ENCODE measurements at regions not wholly inside any gene's neighbourhood (a gene's known extent, or its start where the extent isn't known, plus 50 kb on each side); places are given as distances from the start of the nearest gene placed in this dataset.

GRCh38 chr10:29023678-29024077 lies 265.2 kb upstream of the LYZL1 start:
- TF ChIP-seq POLR2A (conservative IDR thresholded peaks at IDR 0.05) (no peak), ZBTB43 (CRISPR knock-in tag; IDR thresholded peaks at IDR 0.05) (no peak), HOMEZ (CRISPR knock-in tag; IDR thresholded peaks at IDR 0.05) (no peak), MAZ (CRISPR knock-in tag; conservative IDR thresholded peaks at IDR 0.05 in 1 of 2, IDR thresholded peaks at IDR 0.05 in 1 of 2) (no peak), CHD4 (IDR thresholded peaks at IDR 0.05; ENCODE audit: insufficient read depth, insufficient replicate concordance, low read depth, low read length, poor library complexity, severe bottlenecking) (no peak), ZNF780A (CRISPR knock-in tag; IDR thresholded peaks at IDR 0.05) (no peak), ZBTB1 (CRISPR knock-in tag; IDR thresholded peaks at IDR 0.05; ENCODE audit: borderline replicate concordance, low read depth) (no peak), NFIC (IDR thresholded peaks at IDR 0.05) (no peak), EZH2 (IDR thresholded peaks at IDR 0.05; ENCODE audit: borderline replicate concordance, low read depth, low read length) (no peak)
- TF ChIP-seq, protein P1, sequence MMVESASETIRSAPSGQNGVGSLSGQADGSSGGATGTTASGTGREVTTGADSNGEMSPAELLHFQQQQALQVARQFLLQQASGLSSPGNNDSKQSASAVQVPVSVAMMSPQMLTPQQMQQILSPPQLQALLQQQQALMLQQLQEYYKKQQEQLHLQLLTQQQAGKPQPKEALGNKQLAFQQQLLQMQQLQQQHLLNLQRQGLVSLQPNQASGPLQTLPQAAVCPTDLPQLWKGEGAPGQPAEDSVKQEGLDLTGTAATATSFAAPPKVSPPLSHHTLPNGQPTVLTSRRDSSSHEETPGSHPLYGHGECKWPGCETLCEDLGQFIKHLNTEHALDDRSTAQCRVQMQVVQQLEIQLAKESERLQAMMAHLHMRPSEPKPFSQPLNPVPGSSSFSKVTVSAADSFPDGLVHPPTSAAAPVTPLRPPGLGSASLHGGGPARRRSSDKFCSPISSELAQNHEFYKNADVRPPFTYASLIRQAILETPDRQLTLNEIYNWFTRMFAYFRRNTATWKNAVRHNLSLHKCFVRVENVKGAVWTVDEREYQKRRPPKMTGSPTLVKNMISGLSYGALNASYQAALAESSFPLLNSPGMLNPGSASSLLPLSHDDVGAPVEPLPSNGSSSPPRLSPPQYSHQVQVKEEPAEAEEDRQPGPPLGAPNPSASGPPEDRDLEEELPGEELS (CRISPR knock-in tag; IDR thresholded peaks at IDR 0.05; ENCODE audit: borderline replicate concordance) = no peak
- TF ChIP-seq, protein P2, sequence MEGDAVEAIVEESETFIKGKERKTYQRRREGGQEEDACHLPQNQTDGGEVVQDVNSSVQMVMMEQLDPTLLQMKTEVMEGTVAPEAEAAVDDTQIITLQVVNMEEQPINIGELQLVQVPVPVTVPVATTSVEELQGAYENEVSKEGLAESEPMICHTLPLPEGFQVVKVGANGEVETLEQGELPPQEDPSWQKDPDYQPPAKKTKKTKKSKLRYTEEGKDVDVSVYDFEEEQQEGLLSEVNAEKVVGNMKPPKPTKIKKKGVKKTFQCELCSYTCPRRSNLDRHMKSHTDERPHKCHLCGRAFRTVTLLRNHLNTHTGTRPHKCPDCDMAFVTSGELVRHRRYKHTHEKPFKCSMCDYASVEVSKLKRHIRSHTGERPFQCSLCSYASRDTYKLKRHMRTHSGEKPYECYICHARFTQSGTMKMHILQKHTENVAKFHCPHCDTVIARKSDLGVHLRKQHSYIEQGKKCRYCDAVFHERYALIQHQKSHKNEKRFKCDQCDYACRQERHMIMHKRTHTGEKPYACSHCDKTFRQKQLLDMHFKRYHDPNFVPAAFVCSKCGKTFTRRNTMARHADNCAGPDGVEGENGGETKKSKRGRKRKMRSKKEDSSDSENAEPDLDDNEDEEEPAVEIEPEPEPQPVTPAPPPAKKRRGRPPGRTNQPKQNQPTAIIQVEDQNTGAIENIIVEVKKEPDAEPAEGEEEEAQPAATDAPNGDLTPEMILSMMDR (IDR thresholded peaks at IDR 0.05 in 2 of 3, conservative IDR thresholded peaks at IDR 0.05 in 1 of 3; ENCODE audit: insufficient read depth in 2 of 3, low read depth in 1 of 3, low read length in 3 of 3) = no peak
